ENCODE measurements at regions not wholly inside any gene's neighbourhood (a gene's known extent, or its start where the extent isn't known, plus 50 kb on each side); places are given as distances from the start of the nearest gene placed in this dataset.

- in situ Hi-C loops (cut with HindIII; ENCODE audit: low pct_ligation_motif_present, low sequenced_read_pairs): no loop called here
- Histone ChIP-seq H3K36me3 (replicated peaks) (no peaks in the 10 kb centered on the region), H3K27ac (no peak overlapping the region), H3K27me3 (replicated peaks) (no peaks in the 10 kb centered on the region), H3K4me3 (ENCODE audit: low read depth, low read length) (no peak overlapping the region)
- no peak for DNase-seq
- no peak for TF ChIP-seq CTCF (IDR thresholded peaks at IDR 0.05; ENCODE audit: low read depth, low read length, missing control alignments)
Observed at GRCh38 chr16:50916040-50916439, 174.2 kb downstream of the CYLD start.

GRCh38 chr16:50915120-50915519 is 173.2 kb downstream of the CYLD start:
- no peak for DNase-seq
- Histone ChIP-seq H3K36me3 (replicated peaks) (no peaks in the 10 kb centered on the region), H3K27me3 (replicated peaks) (no peaks in the 10 kb centered on the region), H3K27ac (no peak overlapping the region), H3K4me3 (ENCODE audit: low read depth, low read length) (no peak overlapping the region)
- TF ChIP-seq CTCF (IDR thresholded peaks at IDR 0.05; ENCODE audit: low read depth, low read length, missing control alignments): no peak
- in situ Hi-C loops (cut with HindIII; ENCODE audit: low pct_ligation_motif_present, low sequenced_read_pairs): no loop called here

GRCh38 chr16:50910736-50911100 is 168.8 kb downstream of the CYLD start:
- DNase-seq: no peak
- in situ Hi-C loops (cut with HindIII; ENCODE audit: low pct_ligation_motif_present, low sequenced_read_pairs): no loop called here
- no peak overlapping the region for H3K4me3 ChIP-seq (ENCODE audit: low read depth, low read length)
- no peak for TF ChIP-seq CTCF (IDR thresholded peaks at IDR 0.05; ENCODE audit: low read depth, low read length, missing control alignments)
- no peak overlapping the region for H3K27ac ChIP-seq
- H3K27me3 ChIP-seq (replicated peaks): no peaks in the 10 kb centered on the region
- no peaks in the 10 kb centered on the region for H3K36me3 ChIP-seq (replicated peaks)

DNA sequence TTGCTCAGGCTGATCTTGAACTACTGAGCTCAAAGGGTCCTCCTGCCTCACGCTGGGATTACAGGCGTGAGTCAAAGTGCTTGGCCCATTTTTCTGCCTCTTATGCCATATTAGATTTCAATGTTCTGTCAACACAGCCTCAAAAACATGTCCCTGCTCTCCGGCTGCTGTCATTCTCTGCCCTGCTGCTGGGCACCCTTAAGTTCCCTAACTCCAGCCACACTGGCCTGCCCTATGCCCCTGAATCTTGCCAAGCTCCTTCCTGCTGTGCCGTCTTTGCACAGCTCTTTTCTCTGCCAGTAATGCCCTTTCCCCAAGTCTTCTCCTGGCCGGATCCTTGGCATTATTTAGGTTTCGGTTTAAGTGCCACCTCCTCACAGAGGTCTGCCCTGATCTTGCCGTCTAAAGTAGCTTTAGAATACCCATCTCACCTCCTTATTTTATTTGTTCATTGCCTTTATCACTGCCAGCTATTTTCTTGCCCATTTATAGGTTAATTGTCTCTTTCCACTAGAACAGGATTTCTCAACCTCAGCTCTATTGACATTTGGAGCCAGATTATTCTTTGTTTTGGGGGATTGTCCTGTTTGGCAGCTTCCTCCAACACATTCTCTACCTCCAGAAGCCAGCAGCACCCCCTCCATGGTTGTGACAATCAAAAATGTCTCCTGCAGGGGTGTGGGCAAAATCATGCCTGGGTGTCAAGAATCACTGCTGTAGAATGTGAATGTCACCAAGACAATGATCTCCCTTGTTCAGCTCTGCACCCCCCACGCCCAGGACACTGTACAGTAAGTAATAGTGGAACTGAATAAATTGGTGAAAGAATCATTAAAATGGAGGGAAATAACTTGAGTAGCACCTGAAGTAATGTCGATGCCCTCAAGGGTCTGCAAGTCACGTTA is 168.2 kb downstream of the CYLD start:
- Histone ChIP-seq H3K27me3 (replicated peaks) (no peaks in the 10 kb centered on the region), H3K27ac (no peak overlapping the region), H3K36me3 (replicated peaks) (no peaks in the 10 kb centered on the region), H3K4me3 (ENCODE audit: low read depth, low read length) (no peak overlapping the region)
- no peak for DNase-seq
- in situ Hi-C loops (cut with HindIII; ENCODE audit: low pct_ligation_motif_present, low sequenced_read_pairs): no loop called here
- no peak for TF ChIP-seq CTCF (IDR thresholded peaks at IDR 0.05; ENCODE audit: low read depth, low read length, missing control alignments)

DNA sequence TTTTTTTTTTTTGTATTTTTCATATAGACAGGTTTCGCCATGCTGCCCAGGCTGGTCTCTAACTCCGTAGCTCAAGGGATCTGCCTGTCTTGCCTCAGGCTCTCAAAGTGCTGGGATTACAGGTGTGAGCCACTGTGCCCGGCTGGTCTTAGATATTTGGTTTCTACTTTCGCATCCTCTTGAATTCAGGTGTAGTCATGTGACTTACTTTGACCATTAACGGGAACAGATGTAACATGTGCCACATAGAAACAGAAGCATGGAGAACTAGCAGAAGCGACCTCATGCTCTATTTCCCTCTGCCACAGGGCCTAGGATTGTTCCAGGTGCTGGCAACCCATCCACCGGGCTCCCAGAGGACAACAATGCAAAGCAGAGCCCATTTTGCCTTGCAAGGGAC is 166.6 kb downstream of the CYLD start:
- no peak for DNase-seq
- Histone ChIP-seq H3K27me3 (replicated peaks) (no peaks in the 10 kb centered on the region), H3K4me3 (ENCODE audit: low read depth, low read length) (no peak overlapping the region), H3K27ac (no peak overlapping the region), H3K36me3 (replicated peaks) (no peaks in the 10 kb centered on the region)
- no peak for TF ChIP-seq CTCF (IDR thresholded peaks at IDR 0.05; ENCODE audit: low read depth, low read length, missing control alignments)
- in situ Hi-C loops (cut with HindIII; ENCODE audit: low pct_ligation_motif_present, low sequenced_read_pairs): no loop called here

GRCh38 chr16:50906454-50906853 is 164.6 kb downstream of the CYLD start:
- no peaks in the 10 kb centered on the region for H3K36me3 ChIP-seq (replicated peaks)
- in situ Hi-C loops (cut with HindIII; ENCODE audit: low pct_ligation_motif_present, low sequenced_read_pairs): no loop called here

More at GRCh38 chr16:50906454-50906853, 164.6 kb downstream of the CYLD start:
- TF ChIP-seq CTCF (IDR thresholded peaks at IDR 0.05; ENCODE audit: low read depth, low read length, missing control alignments): no peak
- no peak for DNase-seq
- Histone ChIP-seq H3K27me3 (replicated peaks) (no peaks in the 10 kb centered on the region), H3K27ac (no peak overlapping the region), H3K4me3 (ENCODE audit: low read depth, low read length) (no peak overlapping the region)

Data from brain microvascular endothelial cell (primary cell).